ENCODE measurements at regions not wholly inside any gene's neighbourhood (a gene's known extent, or its start where the extent isn't known, plus 50 kb on each side); places are given as distances from the start of the nearest gene placed in this dataset.

- WGBS, 2 donors, result 83 to 87% methylated on average over 5 of the region's 5 CpGs
- peaks cover 0 to 9% (median 0%) of the 10 kb centered on the region in 9 donors for H3K4me1 ChIP-seq
- no peak for ATAC-seq
Observed at GRCh38 chr21:32189688-32190483, 89.0 kb downstream of the MIS18A start.

GRCh38 chr21:32186804-32187203, 92.0 kb downstream of the MIS18A start:
- no peaks in the 10 kb centered on the region for H3K9me3 ChIP-seq
- H3K27ac ChIP-seq, result peak overlapping the region in 1 of 10 donors; percentile 31
- peak in 3 of 8 donors; percentile 39 to 62 (median 39) for ATAC-seq
- no peak overlapping the region for H3K4me3 ChIP-seq
- WGBS, 2 donors, result 37 to 53% methylated on average over 8 of the region's 8 CpGs
- peaks cover 0 to 9% (median 0%) of the 10 kb centered on the region in 9 donors for H3K4me1 ChIP-seq
- H3K27me3 ChIP-seq, result no peaks in the 10 kb centered on the region
- DNase-seq, result no peak
- TF ChIP-seq CTCF (IDR thresholded peaks at IDR 0.05), result no peak
- H3K36me3 ChIP-seq, result no peaks in the 10 kb centered on the region
- intact Hi-C loops (cut with DNase I), result loop anchor here in 1 of 10 donors (10.0 kb wide), 1 partner anchor 322 kb away; no protein-coding TSS in a partner anchor

More at GRCh38 chr21:32189688-32190483, 89.0 kb downstream of the MIS18A start:
- Histone ChIP-seq H3K4me3 (no peak overlapping the region), H3K9me3 (no peaks in the 10 kb centered on the region), H3K36me3 (no peaks in the 10 kb centered on the region), H3K27me3 (no peaks in the 10 kb centered on the region), H3K27ac (no peak overlapping the region)
- no peak for TF ChIP-seq CTCF (IDR thresholded peaks at IDR 0.05)
- intact Hi-C loops (cut with DNase I), result loop anchor here in 1 of 10 donors (10.0 kb wide), 1 partner anchor 325 kb away; no protein-coding TSS in a partner anchor
- no peak for DNase-seq

GRCh38 chr21:32185726-32186125, 93.1 kb downstream of the MIS18A start:
- no peak for DNase-seq
- Histone ChIP-seq H3K4me1 (peaks cover 0 to 13% (median 0%) of the 10 kb centered on the region in 9 donors), H3K9me3 (peaks cover 0 to 4% (median 0%) of the 10 kb centered on the region in 11 donors), H3K36me3 (no peaks in the 10 kb centered on the region), H3K27ac (no peak overlapping the region), H3K27me3 (no peaks in the 10 kb centered on the region), H3K4me3 (no peak overlapping the region)
- intact Hi-C loops (cut with DNase I), result loop anchor here in 1 of 10 donors (10.0 kb wide), 1 partner anchor 321 kb away; no protein-coding TSS in a partner anchor
- no peak for ATAC-seq
- TF ChIP-seq CTCF (IDR thresholded peaks at IDR 0.05), result no peak
- 96 to 99% methylated on average over 5 of the region's 5 CpGs for WGBS, 2 donors

- 83% methylated on average over 2 of the region's 2 CpGs for WGBS, 2 donors
- no peak for ATAC-seq
Observed at GRCh38 chr21:32185103-32185502, 93.7 kb downstream of the MIS18A start.

More at GRCh38 chr21:32185103-32185502, 93.7 kb downstream of the MIS18A start:
- no peak for DNase-seq
- intact Hi-C loops (cut with DNase I), result loop anchor here in 1 of 10 donors (10.0 kb wide), 1 partner anchor 320 kb away; no protein-coding TSS in a partner anchor
- H3K27me3 ChIP-seq, result no peaks in the 10 kb centered on the region
- TF ChIP-seq CTCF (IDR thresholded peaks at IDR 0.05), result no peak
- H3K4me3 ChIP-seq, result no peak overlapping the region
- H3K27ac ChIP-seq, result no peak overlapping the region
- no peaks in the 10 kb centered on the region for H3K36me3 ChIP-seq
- peaks cover 0 to 4% (median 0%) of the 10 kb centered on the region in 11 donors for H3K9me3 ChIP-seq
- peaks cover 0 to 13% (median 0%) of the 10 kb centered on the region in 9 donors for H3K4me1 ChIP-seq
